ENCODE measurements at regions not wholly inside any gene's neighbourhood (a gene's known extent, or its start where the extent isn't known, plus 50 kb on each side); places are given as distances from the start of the nearest gene placed in this dataset.

GRCh38 chr10:28781296-28781695, 104.0 kb downstream of the BAMBI start:
- Mint-ChIP-seq H3K36me3 (ENCODE audit: unreplicated experiment) (no peaks in the 10 kb centered on the region), H3K27me3 (ENCODE audit: unreplicated experiment) (no peaks in the 10 kb centered on the region), H3K4me3 (ENCODE audit: unreplicated experiment) (no peak overlapping the region), H3K9me3 (ENCODE audit: unreplicated experiment) (no peaks in the 10 kb centered on the region), H3K4me1 (ENCODE audit: low read depth, unreplicated experiment) (peaks cover 2% of the 10 kb centered on the region), H3K27ac (ENCODE audit: unreplicated experiment) (no peak overlapping the region)
- no peak for TF ChIP-seq CTCF (IDR thresholded peaks at IDR 0.05; ENCODE audit: partially characterized antibody, unreplicated experiment)
- DNase-seq = no peak

GRCh38 chr10:28783087-28783486, 105.8 kb downstream of the BAMBI start:
- H3K27me3 Mint-ChIP-seq (ENCODE audit: unreplicated experiment) = no peaks in the 10 kb centered on the region
- peaks cover 2% of the 10 kb centered on the region for H3K4me1 Mint-ChIP-seq (ENCODE audit: low read depth, unreplicated experiment)
- no peaks in the 10 kb centered on the region for H3K36me3 Mint-ChIP-seq (ENCODE audit: unreplicated experiment)
- no peaks in the 10 kb centered on the region for H3K9me3 Mint-ChIP-seq (ENCODE audit: unreplicated experiment)
- DNase-seq = no peak
- no peak overlapping the region for H3K27ac Mint-ChIP-seq (ENCODE audit: unreplicated experiment)
- no peak for TF ChIP-seq CTCF (IDR thresholded peaks at IDR 0.05; ENCODE audit: partially characterized antibody, unreplicated experiment)
- H3K4me3 Mint-ChIP-seq (ENCODE audit: unreplicated experiment) = no peak overlapping the region

GRCh38 chr10:28785018-28785417, 107.7 kb downstream of the BAMBI start:
- H3K4me1 Mint-ChIP-seq (ENCODE audit: low read depth, unreplicated experiment) = peaks cover 4% of the 10 kb centered on the region
- H3K27me3 Mint-ChIP-seq (ENCODE audit: unreplicated experiment) = no peaks in the 10 kb centered on the region
- no peak for DNase-seq
- no peaks in the 10 kb centered on the region for H3K9me3 Mint-ChIP-seq (ENCODE audit: unreplicated experiment)
- no peak overlapping the region for H3K27ac Mint-ChIP-seq (ENCODE audit: unreplicated experiment)
- H3K36me3 Mint-ChIP-seq (ENCODE audit: unreplicated experiment) = no peaks in the 10 kb centered on the region
- no peak overlapping the region for H3K4me3 Mint-ChIP-seq (ENCODE audit: unreplicated experiment)
- no peak for TF ChIP-seq CTCF (IDR thresholded peaks at IDR 0.05; ENCODE audit: partially characterized antibody, unreplicated experiment)

- no peak overlapping the region for H3K4me3 Mint-ChIP-seq (ENCODE audit: unreplicated experiment)
- H3K36me3 Mint-ChIP-seq (ENCODE audit: unreplicated experiment) = no peaks in the 10 kb centered on the region
- H3K9me3 Mint-ChIP-seq (ENCODE audit: unreplicated experiment) = peaks cover 2% of the 10 kb centered on the region
- no peaks in the 10 kb centered on the region for H3K27me3 Mint-ChIP-seq (ENCODE audit: unreplicated experiment)
- DNase-seq = no peak
- no peak for TF ChIP-seq CTCF (IDR thresholded peaks at IDR 0.05; ENCODE audit: partially characterized antibody, unreplicated experiment)
- peaks cover 6% of the 10 kb centered on the region for H3K4me1 Mint-ChIP-seq (ENCODE audit: low read depth, unreplicated experiment)
- H3K27ac Mint-ChIP-seq (ENCODE audit: unreplicated experiment) = no peak overlapping the region
These were observed 110.9 kb downstream of the BAMBI start for GRCh38 chr10:28788252-28788651.

- no peak for DNase-seq
- no peak overlapping the region for H3K27ac Mint-ChIP-seq (ENCODE audit: unreplicated experiment)
- H3K4me3 Mint-ChIP-seq (ENCODE audit: unreplicated experiment) = no peak overlapping the region
- H3K4me1 Mint-ChIP-seq (ENCODE audit: low read depth, unreplicated experiment) = peaks cover 6% of the 10 kb centered on the region
- no peaks in the 10 kb centered on the region for H3K27me3 Mint-ChIP-seq (ENCODE audit: unreplicated experiment)
- TF ChIP-seq CTCF (IDR thresholded peaks at IDR 0.05; ENCODE audit: partially characterized antibody, unreplicated experiment) = no peak
- H3K9me3 Mint-ChIP-seq (ENCODE audit: unreplicated experiment) = peaks cover 2% of the 10 kb centered on the region
- no peaks in the 10 kb centered on the region for H3K36me3 Mint-ChIP-seq (ENCODE audit: unreplicated experiment)
These were observed 111.4 kb downstream of the BAMBI start for GRCh38 chr10:28788762-28789161.
